PC-3 (cell line): ENCODE measurements at regions not wholly inside any gene's neighbourhood (a gene's known extent, or its start where the extent isn't known, plus 50 kb on each side); places are given as distances from the start of the nearest gene placed in this dataset.

Experiments
- ATAC-seq: fragments of 200-7000 bp; cut with Tn5 transposase; 2 replicates; pipeline ENCODE4 v1.9.1; 2020; ENCODE audit warnings: mild to moderate bottlenecking, moderate library complexity
- BruUV-seq: library from RNA; stranded (reverse); fragments of 400-500 nt; replicated peaks from 2 replicates; lab custom pipeline; 2021; lab: Mats Ljungman, UMichigan
- CTCF ChIA-PET: fragments of 300-600 bp; sonication (Branson Sonifier 250); formaldehyde crosslinking; loops from one replicate; lab custom pipeline; 2022; ENCODE audit warnings: antibody characterized with exemption; lab: Charles Lee
- POLR2A ChIA-PET: fragments of 300-600 bp; sonication (Branson Sonifier 250); formaldehyde crosslinking; loops from one replicate; lab custom pipeline; 2022; ENCODE audit warnings: antibody characterized with exemption; ENCODE audit not compliant: unreplicated experiment; lab: Charles Lee
- DNase-seq: peaks from one replicate; pipeline ENCODE4 v3.0.0-alpha.2; 2015
- H2AFZ ChIP-seq: fragments of 300-600 bp; sonication (generic); 2 replicates; pipeline ENCODE4 v1.6.0; 2016; ENCODE audit warnings: antibody characterized with exemption, low read length
- H3F3A ChIP-seq: fragments of 300-600 bp; sonication (generic); one replicate; pipeline ENCODE4 v1.6.0; 2017; ENCODE audit warnings: antibody characterized with exemption, low read length, control low read depth, mild to moderate bottlenecking; ENCODE audit not compliant: unreplicated experiment
- H3K27ac ChIP-seq: fragments of 300-600 bp; sonication (generic); 2 replicates; pipeline ENCODE4 v1.5.1; 2016; ENCODE audit warnings: mild to moderate bottlenecking, low read length
- H3K27me3 ChIP-seq: fragments of 300-600 bp; sonication (generic); 2 replicates; pipeline ENCODE4 v1.6.1; 2016; ENCODE audit warnings: low read length, mixed read lengths
- H3K36me3 ChIP-seq: fragments of 300-600 bp; sonication (generic); 2 replicates; pipeline ENCODE4 v1.6.1; 2016; ENCODE audit warnings: low read depth, mixed run types, low read length, mixed read lengths
- H3K4me1 ChIP-seq: fragments of 300-600 bp; sonication (generic); 2 replicates; pipeline ENCODE4 v1.5.1; 2016; ENCODE audit warnings: low read length; ENCODE audit not compliant: insufficient read depth
- H3K4me2 ChIP-seq: fragments of 300-600 bp; sonication (generic); 2 replicates; pipeline ENCODE4 v1.6.0; 2016; ENCODE audit warnings: low read length
- H3K4me3 ChIP-seq: fragments of 300-600 bp; sonication (generic); 2 replicates; pipeline ENCODE4 v1.5.1; 2016; ENCODE audit warnings: mild to moderate bottlenecking, low read length, mixed read lengths
- H3K79me2 ChIP-seq: fragments of 300-600 bp; sonication (generic); 2 replicates; pipeline ENCODE4 v1.6.1; 2017; ENCODE audit warnings: low read length, mixed read lengths
- H3K9ac ChIP-seq: fragments of 300-600 bp; sonication (generic); 2 replicates; pipeline ENCODE4 v1.6.0; 2016; ENCODE audit warnings: mild to moderate bottlenecking, low read length
- H3K9me2 ChIP-seq: fragments of 300-600 bp; sonication (generic); replicated peaks from 2 replicates; pipeline ENCODE4 v1.6.1; 2016; ENCODE audit warnings: mixed run types, low read length, mixed read lengths
- H3K9me3 ChIP-seq: fragments of 300-600 bp; sonication (generic); 2 replicates; pipeline ENCODE4 v1.6.1; 2016; ENCODE audit warnings: low read length, mixed read lengths
- H4K20me1 ChIP-seq: fragments of 300-600 bp; sonication (generic); 2 replicates; pipeline ENCODE4 v1.6.1; 2016; ENCODE audit warnings: low read length, mixed read lengths
- EZH2 ChIP-seq: fragments of 300-600 bp; sonication (generic); IDR thresholded peaks from one replicate; pipeline ENCODE4 v1.6.1; 2017; ENCODE audit warnings: antibody characterized with exemption, mild to moderate bottlenecking, low read length; ENCODE audit not compliant: unreplicated experiment
- EZH2phosphoT487 ChIP-seq: fragments of 300-600 bp; sonication (generic); IDR thresholded peaks from 2 replicates; pipeline ENCODE4 v1.6.1; 2018; ENCODE audit warnings: mild to moderate bottlenecking, antibody characterized with exemption, low read length, borderline replicate concordance
- intact Hi-C: fragments of 100-400 bp; cut with micrococcal nuclease; formaldehyde crosslinking; loops from 2 replicates; pipeline ENCODE4 v1.9.0; 2023
- TF ChIP-seq, protein P1 (sequence below): fragments of 300-600 bp; sonication (generic); conservative IDR thresholded peaks from 2 replicates; pipeline ENCODE4 v1.5.1; 2017; ENCODE audit warnings: antibody characterized with exemption, low read depth, mild to moderate bottlenecking, low read length

DNA sequence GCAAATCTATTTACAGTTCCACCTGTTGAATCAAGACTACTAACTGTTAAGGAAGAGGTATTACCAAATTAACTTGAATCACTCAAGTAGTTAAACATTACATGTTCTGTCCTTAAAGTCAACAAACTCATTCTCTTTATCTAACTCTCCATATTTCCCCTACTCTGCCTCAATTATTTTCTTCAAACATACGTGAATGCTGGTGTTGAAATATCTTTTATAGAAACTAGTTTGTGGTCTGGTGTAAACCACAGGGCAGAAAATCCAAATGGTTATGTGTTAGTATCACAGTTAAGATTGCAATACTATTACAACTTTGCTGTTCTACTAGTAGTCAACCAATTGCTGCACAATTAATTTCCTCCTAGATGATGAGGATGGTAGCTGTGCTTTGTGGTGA, 603.5 kb downstream of the KCTD16 start:
- H3F3A ChIP-seq = no peaks in the 10 kb centered on the region
- H3K27ac ChIP-seq = no peak overlapping the region
- no peaks in the 10 kb centered on the region for H3K9me2 ChIP-seq
- no peak overlapping the region for H3K9ac ChIP-seq
- ATAC-seq (no peak), DNase-seq (no peak)
- H3K4me2 ChIP-seq = no peak overlapping the region
- TF ChIP-seq, protein P1, sequence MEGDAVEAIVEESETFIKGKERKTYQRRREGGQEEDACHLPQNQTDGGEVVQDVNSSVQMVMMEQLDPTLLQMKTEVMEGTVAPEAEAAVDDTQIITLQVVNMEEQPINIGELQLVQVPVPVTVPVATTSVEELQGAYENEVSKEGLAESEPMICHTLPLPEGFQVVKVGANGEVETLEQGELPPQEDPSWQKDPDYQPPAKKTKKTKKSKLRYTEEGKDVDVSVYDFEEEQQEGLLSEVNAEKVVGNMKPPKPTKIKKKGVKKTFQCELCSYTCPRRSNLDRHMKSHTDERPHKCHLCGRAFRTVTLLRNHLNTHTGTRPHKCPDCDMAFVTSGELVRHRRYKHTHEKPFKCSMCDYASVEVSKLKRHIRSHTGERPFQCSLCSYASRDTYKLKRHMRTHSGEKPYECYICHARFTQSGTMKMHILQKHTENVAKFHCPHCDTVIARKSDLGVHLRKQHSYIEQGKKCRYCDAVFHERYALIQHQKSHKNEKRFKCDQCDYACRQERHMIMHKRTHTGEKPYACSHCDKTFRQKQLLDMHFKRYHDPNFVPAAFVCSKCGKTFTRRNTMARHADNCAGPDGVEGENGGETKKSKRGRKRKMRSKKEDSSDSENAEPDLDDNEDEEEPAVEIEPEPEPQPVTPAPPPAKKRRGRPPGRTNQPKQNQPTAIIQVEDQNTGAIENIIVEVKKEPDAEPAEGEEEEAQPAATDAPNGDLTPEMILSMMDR = no peak
- TF ChIP-seq EZH2 = no peak
- H3K4me3 ChIP-seq = no peak overlapping the region
- no peaks in the 10 kb centered on the region for H4K20me1 ChIP-seq
- intact Hi-C loops = no loop called here
- H2AFZ ChIP-seq = no peak overlapping the region
- H3K27me3 ChIP-seq = no peaks in the 10 kb centered on the region
- no peaks in the 10 kb centered on the region for H3K4me1 ChIP-seq
- ChIA-PET POLR2A (no interaction called here), CTCF (no interaction called here)
- no peaks in the 10 kb centered on the region for H3K79me2 ChIP-seq
- no TSS peak for BruUV-seq
- no peaks in the 10 kb centered on the region for H3K9me3 ChIP-seq
- H3K36me3 ChIP-seq = no peaks in the 10 kb centered on the region

DNA sequence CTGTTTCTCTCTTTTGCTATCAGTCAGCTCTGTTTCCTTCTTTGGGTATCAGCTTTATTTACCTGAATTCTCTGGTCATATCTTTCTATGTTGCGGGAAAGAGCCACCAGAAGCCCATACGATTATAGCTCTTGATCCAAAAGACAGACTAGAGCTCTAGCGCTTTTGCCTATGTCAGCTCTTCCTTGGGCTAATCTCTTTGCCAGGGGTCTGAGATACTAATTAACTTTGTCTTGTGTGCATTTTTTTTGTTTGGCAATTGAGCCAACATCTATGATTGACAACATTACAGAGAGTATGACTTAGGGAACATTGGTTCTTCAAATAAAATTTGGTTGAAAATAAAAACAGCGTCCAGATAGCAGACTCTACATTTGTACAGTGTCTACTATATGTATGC, 603.0 kb downstream of the KCTD16 start:
- no peaks in the 10 kb centered on the region for H4K20me1 ChIP-seq
- H3K4me1 ChIP-seq = no peaks in the 10 kb centered on the region
- BruUV-seq = no TSS peak
- DNase-seq (no peak), ATAC-seq (no peak)
- no peak overlapping the region for H3K4me3 ChIP-seq
- POLR2A ChIA-PET = no interaction called here
- no peak overlapping the region for H2AFZ ChIP-seq
- H3K9me3 ChIP-seq = no peaks in the 10 kb centered on the region
- no peaks in the 10 kb centered on the region for H3K9me2 ChIP-seq
- no peak overlapping the region for H3K27ac ChIP-seq
- no peaks in the 10 kb centered on the region for H3K79me2 ChIP-seq
- H3K36me3 ChIP-seq = no peaks in the 10 kb centered on the region
- intact Hi-C loops = no loop called here
- H3K27me3 ChIP-seq = no peaks in the 10 kb centered on the region
- no peak overlapping the region for H3K9ac ChIP-seq
- H3K4me2 ChIP-seq = no peak overlapping the region
- CTCF ChIA-PET = no interaction called here
- TF ChIP-seq, protein P1 = no peak
- no peak for TF ChIP-seq EZH2
- TF ChIP-seq EZH2phosphoT487 = no peak
- H3F3A ChIP-seq = no peaks in the 10 kb centered on the region

GRCh38 chr5:144771802-144772201, 601.1 kb downstream of the KCTD16 start:
- CTCF ChIA-PET = no interaction called here
- ATAC-seq = no peak
- H3K4me2 ChIP-seq = no peak overlapping the region

More at GRCh38 chr5:144771802-144772201, 601.1 kb downstream of the KCTD16 start:
- intact Hi-C loops = no loop called here
- BruUV-seq = no TSS peak
- Histone ChIP-seq H3K9me3 (no peaks in the 10 kb centered on the region), H3K9ac (no peak overlapping the region), H4K20me1 (no peaks in the 10 kb centered on the region), H3K9me2 (no peaks in the 10 kb centered on the region), H3K27me3 (no peaks in the 10 kb centered on the region), H3K4me3 (no peak overlapping the region), H3K36me3 (no peaks in the 10 kb centered on the region), H3K4me1 (no peaks in the 10 kb centered on the region), H2AFZ (no peak overlapping the region), H3K27ac (no peak overlapping the region), H3K79me2 (no peaks in the 10 kb centered on the region), H3F3A (no peaks in the 10 kb centered on the region)
- DNase-seq = no peak
- POLR2A ChIA-PET = no interaction called here
- TF ChIP-seq EZH2 (no peak), EZH2phosphoT487 (no peak)
- TF ChIP-seq, protein P1 = no peak
